ENCODE measurements at regions not wholly inside any gene's neighbourhood (a gene's known extent, or its start where the extent isn't known, plus 50 kb on each side); places are given as distances from the start of the nearest gene placed in this dataset.

DNA sequence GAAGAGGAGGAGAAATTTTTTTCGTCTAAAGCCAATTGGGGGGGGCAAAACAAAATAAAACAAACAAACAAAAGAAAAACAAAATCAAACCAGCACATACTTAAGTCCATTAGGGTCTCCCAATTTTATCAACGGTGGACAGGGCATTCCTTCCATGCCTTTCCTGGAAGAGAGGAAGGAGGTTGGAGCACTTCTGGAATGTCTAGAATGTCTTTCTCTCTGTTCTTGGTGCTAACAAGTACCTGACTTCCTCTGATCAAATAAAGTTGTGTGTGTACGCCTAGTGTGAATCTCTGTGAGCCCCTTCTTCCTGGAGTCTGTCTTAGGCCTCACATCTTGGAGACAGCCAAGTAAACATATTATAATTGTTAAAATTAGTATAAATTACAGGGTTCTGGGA lies 399.0 kb upstream of the LRRTM1 start (continued):
- TF ChIP-seq, protein P1, sequence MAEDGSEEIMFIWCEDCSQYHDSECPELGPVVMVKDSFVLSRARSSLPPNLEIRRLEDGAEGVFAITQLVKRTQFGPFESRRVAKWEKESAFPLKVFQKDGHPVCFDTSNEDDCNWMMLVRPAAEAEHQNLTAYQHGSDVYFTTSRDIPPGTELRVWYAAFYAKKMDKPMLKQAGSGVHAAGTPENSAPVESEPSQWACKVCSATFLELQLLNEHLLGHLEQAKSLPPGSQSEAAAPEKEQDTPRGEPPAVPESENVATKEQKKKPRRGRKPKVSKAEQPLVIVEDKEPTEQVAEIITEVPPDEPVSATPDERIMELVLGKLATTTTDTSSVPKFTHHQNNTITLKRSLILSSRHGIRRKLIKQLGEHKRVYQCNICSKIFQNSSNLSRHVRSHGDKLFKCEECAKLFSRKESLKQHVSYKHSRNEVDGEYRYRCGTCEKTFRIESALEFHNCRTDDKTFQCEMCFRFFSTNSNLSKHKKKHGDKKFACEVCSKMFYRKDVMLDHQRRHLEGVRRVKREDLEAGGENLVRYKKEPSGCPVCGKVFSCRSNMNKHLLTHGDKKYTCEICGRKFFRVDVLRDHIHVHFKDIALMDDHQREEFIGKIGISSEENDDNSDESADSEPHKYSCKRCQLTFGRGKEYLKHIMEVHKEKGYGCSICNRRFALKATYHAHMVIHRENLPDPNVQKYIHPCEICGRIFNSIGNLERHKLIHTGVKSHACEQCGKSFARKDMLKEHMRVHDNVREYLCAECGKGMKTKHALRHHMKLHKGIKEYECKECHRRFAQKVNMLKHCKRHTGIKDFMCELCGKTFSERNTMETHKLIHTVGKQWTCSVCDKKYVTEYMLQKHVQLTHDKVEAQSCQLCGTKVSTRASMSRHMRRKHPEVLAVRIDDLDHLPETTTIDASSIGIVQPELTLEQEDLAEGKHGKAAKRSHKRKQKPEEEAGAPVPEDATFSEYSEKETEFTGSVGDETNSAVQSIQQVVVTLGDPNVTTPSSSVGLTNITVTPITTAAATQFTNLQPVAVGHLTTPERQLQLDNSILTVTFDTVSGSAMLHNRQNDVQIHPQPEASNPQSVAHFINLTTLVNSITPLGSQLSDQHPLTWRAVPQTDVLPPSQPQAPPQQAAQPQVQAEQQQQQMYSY (CRISPR knock-in tag; IDR thresholded peaks at IDR 0.05): no peak
- TF ChIP-seq ZNF207 (IDR thresholded peaks at IDR 0.05; ENCODE audit: borderline replicate concordance): no peak

DNA sequence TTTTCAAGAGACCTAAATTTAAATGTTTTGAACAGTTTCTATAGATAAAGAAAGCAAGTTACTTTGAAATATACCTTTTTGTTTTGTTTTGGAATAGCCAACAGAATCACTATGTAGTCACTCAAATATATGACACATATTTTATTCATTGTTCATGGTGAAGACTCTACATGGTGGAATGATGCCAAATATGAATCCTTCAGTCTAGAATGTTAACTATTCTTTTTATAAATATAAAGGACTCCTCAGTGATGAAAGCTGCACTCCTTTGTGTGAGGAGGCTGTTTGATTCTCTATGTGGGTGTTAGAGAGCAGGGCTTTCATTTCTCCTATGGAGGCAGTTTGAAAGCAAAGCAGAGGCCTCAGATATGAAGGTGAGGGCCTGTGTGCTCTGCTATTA lies 396.4 kb upstream of the LRRTM1 start:
- in situ Hi-C loops (cut with MboI) (no loop called here), intact Hi-C loops (cut with micrococcal nuclease; ENCODE audit: unreplicated experiment) (no loop called here)
- ChIA-PET POLR2A (interaction anchor here (0.6 kb wide), 1 partner anchor 81 kb away, joined by 3 read pairs; no protein-coding TSS in a partner anchor), RAD21 (ENCODE audit: unreplicated experiment) (no interaction called here), CTCF (no interaction called here), SMC1A (ENCODE audit: uncharacterized antibody, unreplicated experiment) (no interaction called here)
- Histone ChIP-seq H3K79me2 (ENCODE audit: control insufficient read depth, insufficient read depth, low read length) (no peaks in the 10 kb centered on the region), H3K4me2 (ENCODE audit: control insufficient read depth, insufficient read depth) (no peak overlapping the region), H3K4me1 (ENCODE audit: control insufficient read depth, insufficient read depth, low read length) (no peaks in the 10 kb centered on the region), H3K9ac (ENCODE audit: control insufficient read depth, insufficient read depth, low read length) (no peak overlapping the region), H3K27me3 (replicated peaks in 1 of 2; ENCODE audit: control insufficient read depth in 2 of 2, insufficient read depth in 2 of 2, low read length in 1 of 2) (no peaks in the 10 kb centered on the region), H3K36me3 (ENCODE audit: control insufficient read depth in 2 of 2, insufficient read depth in 2 of 2, low read length in 1 of 2) (no peaks in the 10 kb centered on the region), H2AFZ (ENCODE audit: control insufficient read depth, low read depth, low read length) (no peak overlapping the region), H3K9me3 (replicated peaks; ENCODE audit: control insufficient read depth, insufficient read depth, low read length) (no peaks in the 10 kb centered on the region), H4K20me1 (ENCODE audit: control insufficient read depth, insufficient read depth) (no peaks in the 10 kb centered on the region), H3K4me3 (no peak overlapping the region), H3K27ac (ENCODE audit: control insufficient read depth, insufficient read depth) (no peak overlapping the region)
- BruUV-seq (replicated peaks): no TSS peak
- no peak for FAIRE-seq
- no peak for DNase-seq (ENCODE audit: low read depth, low spot score)
- ATAC-seq: no peak
- TF ChIP-seq, protein P2, sequence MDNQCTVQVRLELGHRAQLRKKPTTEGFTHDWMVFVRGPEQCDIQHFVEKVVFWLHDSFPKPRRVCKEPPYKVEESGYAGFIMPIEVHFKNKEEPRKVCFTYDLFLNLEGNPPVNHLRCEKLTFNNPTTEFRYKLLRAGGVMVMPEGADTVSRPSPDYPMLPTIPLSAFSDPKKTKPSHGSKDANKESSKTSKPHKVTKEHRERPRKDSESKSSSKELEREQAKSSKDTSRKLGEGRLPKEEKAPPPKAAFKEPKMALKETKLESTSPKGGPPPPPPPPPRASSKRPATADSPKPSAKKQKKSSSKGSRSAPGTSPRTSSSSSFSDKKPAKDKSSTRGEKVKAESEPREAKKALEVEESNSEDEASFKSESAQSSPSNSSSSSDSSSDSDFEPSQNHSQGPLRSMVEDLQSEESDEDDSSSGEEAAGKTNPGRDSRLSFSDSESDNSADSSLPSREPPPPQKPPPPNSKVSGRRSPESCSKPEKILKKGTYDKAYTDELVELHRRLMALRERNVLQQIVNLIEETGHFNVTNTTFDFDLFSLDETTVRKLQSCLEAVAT (IDR thresholded peaks at IDR 0.05): no peak
- TF ChIP-seq MTA3 (IDR thresholded peaks at IDR 0.05; ENCODE audit: borderline replicate concordance, low read length): no peak
- TF ChIP-seq, protein P3, sequence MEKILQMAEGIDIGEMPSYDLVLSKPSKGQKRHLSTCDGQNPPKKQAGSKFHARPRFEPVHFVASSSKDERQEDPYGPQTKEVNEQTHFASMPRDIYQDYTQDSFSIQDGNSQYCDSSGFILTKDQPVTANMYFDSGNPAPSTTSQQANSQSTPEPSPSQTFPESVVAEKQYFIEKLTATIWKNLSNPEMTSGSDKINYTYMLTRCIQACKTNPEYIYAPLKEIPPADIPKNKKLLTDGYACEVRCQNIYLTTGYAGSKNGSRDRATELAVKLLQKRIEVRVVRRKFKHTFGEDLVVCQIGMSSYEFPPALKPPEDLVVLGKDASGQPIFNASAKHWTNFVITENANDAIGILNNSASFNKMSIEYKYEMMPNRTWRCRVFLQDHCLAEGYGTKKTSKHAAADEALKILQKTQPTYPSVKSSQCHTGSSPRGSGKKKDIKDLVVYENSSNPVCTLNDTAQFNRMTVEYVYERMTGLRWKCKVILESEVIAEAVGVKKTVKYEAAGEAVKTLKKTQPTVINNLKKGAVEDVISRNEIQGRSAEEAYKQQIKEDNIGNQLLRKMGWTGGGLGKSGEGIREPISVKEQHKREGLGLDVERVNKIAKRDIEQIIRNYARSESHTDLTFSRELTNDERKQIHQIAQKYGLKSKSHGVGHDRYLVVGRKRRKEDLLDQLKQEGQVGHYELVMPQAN (conservative IDR thresholded peaks at IDR 0.05): no peak
- no peak for TF ChIP-seq ZSCAN29 (IDR thresholded peaks at IDR 0.05)
- TF ChIP-seq, protein P4, sequence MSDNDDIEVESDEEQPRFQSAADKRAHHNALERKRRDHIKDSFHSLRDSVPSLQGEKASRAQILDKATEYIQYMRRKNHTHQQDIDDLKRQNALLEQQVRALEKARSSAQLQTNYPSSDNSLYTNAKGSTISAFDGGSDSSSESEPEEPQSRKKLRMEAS (IDR thresholded peaks at IDR 0.05; ENCODE audit: low read depth, low read length): no peak
- TF ChIP-seq, protein P5, sequence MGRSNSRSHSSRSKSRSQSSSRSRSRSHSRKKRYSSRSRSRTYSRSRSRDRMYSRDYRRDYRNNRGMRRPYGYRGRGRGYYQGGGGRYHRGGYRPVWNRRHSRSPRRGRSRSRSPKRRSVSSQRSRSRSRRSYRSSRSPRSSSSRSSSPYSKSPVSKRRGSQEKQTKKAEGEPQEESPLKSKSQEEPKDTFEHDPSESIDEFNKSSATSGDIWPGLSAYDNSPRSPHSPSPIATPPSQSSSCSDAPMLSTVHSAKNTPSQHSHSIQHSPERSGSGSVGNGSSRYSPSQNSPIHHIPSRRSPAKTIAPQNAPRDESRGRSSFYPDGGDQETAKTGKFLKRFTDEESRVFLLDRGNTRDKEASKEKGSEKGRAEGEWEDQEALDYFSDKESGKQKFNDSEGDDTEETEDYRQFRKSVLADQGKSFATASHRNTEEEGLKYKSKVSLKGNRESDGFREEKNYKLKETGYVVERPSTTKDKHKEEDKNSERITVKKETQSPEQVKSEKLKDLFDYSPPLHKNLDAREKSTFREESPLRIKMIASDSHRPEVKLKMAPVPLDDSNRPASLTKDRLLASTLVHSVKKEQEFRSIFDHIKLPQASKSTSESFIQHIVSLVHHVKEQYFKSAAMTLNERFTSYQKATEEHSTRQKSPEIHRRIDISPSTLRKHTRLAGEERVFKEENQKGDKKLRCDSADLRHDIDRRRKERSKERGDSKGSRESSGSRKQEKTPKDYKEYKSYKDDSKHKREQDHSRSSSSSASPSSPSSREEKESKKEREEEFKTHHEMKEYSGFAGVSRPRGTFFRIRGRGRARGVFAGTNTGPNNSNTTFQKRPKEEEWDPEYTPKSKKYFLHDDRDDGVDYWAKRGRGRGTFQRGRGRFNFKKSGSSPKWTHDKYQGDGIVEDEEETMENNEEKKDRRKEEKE (IDR thresholded peaks at IDR 0.05): no peak
- TF ChIP-seq NFXL1 (IDR thresholded peaks at IDR 0.05; ENCODE audit: borderline replicate concordance): no peak
- TF ChIP-seq, protein P6, sequence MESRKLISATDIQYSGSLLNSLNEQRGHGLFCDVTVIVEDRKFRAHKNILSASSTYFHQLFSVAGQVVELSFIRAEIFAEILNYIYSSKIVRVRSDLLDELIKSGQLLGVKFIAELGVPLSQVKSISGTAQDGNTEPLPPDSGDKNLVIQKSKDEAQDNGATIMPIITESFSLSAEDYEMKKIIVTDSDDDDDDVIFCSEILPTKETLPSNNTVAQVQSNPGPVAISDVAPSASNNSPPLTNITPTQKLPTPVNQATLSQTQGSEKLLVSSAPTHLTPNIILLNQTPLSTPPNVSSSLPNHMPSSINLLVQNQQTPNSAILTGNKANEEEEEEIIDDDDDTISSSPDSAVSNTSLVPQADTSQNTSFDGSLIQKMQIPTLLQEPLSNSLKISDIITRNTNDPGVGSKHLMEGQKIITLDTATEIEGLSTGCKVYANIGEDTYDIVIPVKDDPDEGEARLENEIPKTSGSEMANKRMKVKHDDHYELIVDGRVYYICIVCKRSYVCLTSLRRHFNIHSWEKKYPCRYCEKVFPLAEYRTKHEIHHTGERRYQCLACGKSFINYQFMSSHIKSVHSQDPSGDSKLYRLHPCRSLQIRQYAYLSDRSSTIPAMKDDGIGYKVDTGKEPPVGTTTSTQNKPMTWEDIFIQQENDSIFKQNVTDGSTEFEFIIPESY (IDR thresholded peaks at IDR 0.05): no peak
